Uterus (tissue), 2 donors: ENCODE measurements at regions not wholly inside any gene's neighbourhood (a gene's known extent, or its start where the extent isn't known, plus 50 kb on each side); places are given as distances from the start of the nearest gene placed in this dataset.

Source experiments
- CTCF ChIP-seq, 4 experiments: fragments of 200-600 bp in 2 of 4; fragments of 450-650 bp in 2 of 4; sonication (generic) in 2 of 4; IDR thresholded peaks; one replicate each; pipeline ENCODE4 v1.5.1; 2016 to 2019; ENCODE audit warnings: antibody characterized with exemption in 4 of 4, mild to moderate bottlenecking in 2 of 4, moderate library complexity in 1 of 4
- POLR2A ChIP-seq, 2 donors: fragments of 450-650 bp; IDR thresholded peaks; one replicate each; pipeline ENCODE4 v1.6.1; 2016; ENCODE audit warnings: antibody characterized with exemption in 2 of 2, mild to moderate bottlenecking in 1 of 2, moderate library complexity in 1 of 2

DNA sequence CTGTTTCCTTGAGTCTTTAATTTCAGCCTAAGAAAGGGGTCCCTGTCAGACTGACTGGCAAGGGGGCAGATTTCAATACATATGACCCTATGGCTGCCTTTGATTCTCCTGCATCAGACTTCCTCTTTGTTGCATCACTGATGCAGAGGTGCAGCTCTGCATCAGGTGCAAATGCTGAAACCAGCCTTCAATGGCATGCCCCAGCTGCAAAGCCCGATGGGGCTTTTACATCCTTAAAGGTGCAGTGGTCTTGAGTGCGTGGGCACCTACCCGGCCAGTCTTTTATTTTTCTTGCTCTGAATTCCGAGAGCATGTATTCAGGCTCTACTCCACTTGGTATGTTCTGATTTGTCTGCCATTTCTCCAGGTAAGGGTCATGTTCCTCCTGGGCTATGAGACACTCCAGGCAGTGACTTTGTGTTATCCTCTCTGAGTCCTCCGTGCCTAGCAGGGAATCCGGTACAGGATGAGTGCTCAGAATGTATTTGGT, 169.5 kb downstream of the MYCN start:
- TF ChIP-seq POLR2A (IDR thresholded peaks at IDR 0.05) (no peak), CTCF (IDR thresholded peaks at IDR 0.05) (no peak)
